ENCODE measurements at regions not wholly inside any gene's neighbourhood (a gene's known extent, or its start where the extent isn't known, plus 50 kb on each side); places are given as distances from the start of the nearest gene placed in this dataset.

GRCh38 chr1:60709426-60709825 lies 372.9 kb upstream of the NFIA start:
- TF ChIP-seq, protein P1, sequence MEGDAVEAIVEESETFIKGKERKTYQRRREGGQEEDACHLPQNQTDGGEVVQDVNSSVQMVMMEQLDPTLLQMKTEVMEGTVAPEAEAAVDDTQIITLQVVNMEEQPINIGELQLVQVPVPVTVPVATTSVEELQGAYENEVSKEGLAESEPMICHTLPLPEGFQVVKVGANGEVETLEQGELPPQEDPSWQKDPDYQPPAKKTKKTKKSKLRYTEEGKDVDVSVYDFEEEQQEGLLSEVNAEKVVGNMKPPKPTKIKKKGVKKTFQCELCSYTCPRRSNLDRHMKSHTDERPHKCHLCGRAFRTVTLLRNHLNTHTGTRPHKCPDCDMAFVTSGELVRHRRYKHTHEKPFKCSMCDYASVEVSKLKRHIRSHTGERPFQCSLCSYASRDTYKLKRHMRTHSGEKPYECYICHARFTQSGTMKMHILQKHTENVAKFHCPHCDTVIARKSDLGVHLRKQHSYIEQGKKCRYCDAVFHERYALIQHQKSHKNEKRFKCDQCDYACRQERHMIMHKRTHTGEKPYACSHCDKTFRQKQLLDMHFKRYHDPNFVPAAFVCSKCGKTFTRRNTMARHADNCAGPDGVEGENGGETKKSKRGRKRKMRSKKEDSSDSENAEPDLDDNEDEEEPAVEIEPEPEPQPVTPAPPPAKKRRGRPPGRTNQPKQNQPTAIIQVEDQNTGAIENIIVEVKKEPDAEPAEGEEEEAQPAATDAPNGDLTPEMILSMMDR (IDR thresholded peaks at IDR 0.05) = no peak
- TF ChIP-seq POLR2A (IDR thresholded peaks at IDR 0.05) = no peak

Measured in thyroid gland (tissue), 4 donors.